SK-N-SH treated with all-trans-retinoic acid at 6 μM for 48 hours (cell line): ENCODE measurements at regions not wholly inside any gene's neighbourhood (a gene's known extent, or its start where the extent isn't known, plus 50 kb on each side); places are given as distances from the start of the nearest gene placed in this dataset.

Experiments used
- ATAC-seq: fragments of 200-7000 bp; cut with Tn5 transposase; 3 replicates; pipeline ENCODE4 v1.9.1; 2020; ENCODE audit warnings: mild to moderate bottlenecking, moderate library complexity
- ARNTL ChIP-seq: fragments of 450-650 bp; formaldehyde crosslinking; IDR thresholded peaks from 2 replicates; pipeline ENCODE4 v1.5.0; 2020; ENCODE audit warnings: low read depth, mild to moderate bottlenecking, moderate library complexity, borderline replicate concordance
- BACH2 ChIP-seq: fragments of 250-450 bp; sonication (Bioruptor Pico); IDR thresholded peaks from 2 replicates; pipeline ENCODE4 v1.9.0; 2021; ENCODE audit warnings: mild to moderate bottlenecking, borderline replicate concordance
- CREB5 ChIP-seq: fragments of 250-450 bp; sonication (Bioruptor Pico); IDR thresholded peaks from 2 replicates; pipeline ENCODE4 v1.5.1; 2020; ENCODE audit warnings: low read depth, mild to moderate bottlenecking, moderate library complexity
- CSDC2 ChIP-seq: fragments of 250-450 bp; sonication (Bioruptor Pico); IDR thresholded peaks from 2 replicates; pipeline ENCODE4 v1.5.0; 2020; ENCODE audit warnings: mild to moderate bottlenecking, moderate library complexity
- CSRNP3 ChIP-seq: fragments of 250-450 bp; sonication (Bioruptor Pico); IDR thresholded peaks from 2 replicates; pipeline ENCODE4 v1.5.1; 2021; ENCODE audit warnings: mild to moderate bottlenecking, moderate library complexity
- ESRRG ChIP-seq: fragments of 250-450 bp; sonication (Bioruptor Pico); IDR thresholded peaks from 2 replicates; pipeline ENCODE4 v1.6.1; 2021; ENCODE audit warnings: mild to moderate bottlenecking
- GLIS3 ChIP-seq: fragments of 250-450 bp; sonication (Bioruptor Pico); IDR thresholded peaks from 2 replicates; pipeline ENCODE4 v1.5.0; 2020; ENCODE audit warnings: mild to moderate bottlenecking, moderate library complexity
- ISL1 ChIP-seq: fragments of 250-450 bp; sonication (Bioruptor Pico); IDR thresholded peaks from 2 replicates; pipeline ENCODE4 v2.1.2; 2022; ENCODE audit warnings: mild to moderate bottlenecking, moderate library complexity
- OSR1 ChIP-seq: fragments of 250-450 bp; sonication (Bioruptor Pico); IDR thresholded peaks from 2 replicates; pipeline ENCODE4 v1.8.0; 2022; ENCODE audit warnings: moderate library complexity, mild to moderate bottlenecking, inconsistent platforms
- PATZ1 ChIP-seq: fragments of 250-450 bp; sonication (Bioruptor Pico); IDR thresholded peaks from 2 replicates; pipeline ENCODE4 v1.8.0; 2020; ENCODE audit warnings: mild to moderate bottlenecking, moderate library complexity, borderline replicate concordance
- POU6F1 ChIP-seq: fragments of 250-450 bp; sonication (Bioruptor Pico); IDR thresholded peaks from 2 replicates; pipeline ENCODE4 v1.8.0; 2021; ENCODE audit warnings: low read depth, mild to moderate bottlenecking, moderate library complexity, borderline replicate concordance
- PPARA ChIP-seq: fragments of 250-450 bp; sonication (Bioruptor Pico); IDR thresholded peaks from 2 replicates; pipeline ENCODE4 v1.5.0; 2020; ENCODE audit warnings: mild to moderate bottlenecking, borderline replicate concordance
- RARB ChIP-seq: fragments of 250-450 bp; sonication (Bioruptor Pico); IDR thresholded peaks from 2 replicates; pipeline ENCODE4 v1.8.0; 2021; ENCODE audit warnings: mild to moderate bottlenecking, moderate library complexity
- SNAI2 ChIP-seq: fragments of 250-450 bp; sonication (Bioruptor Pico); IDR thresholded peaks from 2 replicates; pipeline ENCODE4 v1.5.0; 2020; ENCODE audit warnings: mild to moderate bottlenecking, moderate library complexity
- TOX ChIP-seq: fragments of 250-450 bp; sonication (Bioruptor Pico); IDR thresholded peaks from 2 replicates; pipeline ENCODE4 v1.8.0; 2021; ENCODE audit warnings: mild to moderate bottlenecking, moderate library complexity, borderline replicate concordance
- TSHZ2 ChIP-seq: fragments of 250-450 bp; sonication (Bioruptor Pico); IDR thresholded peaks from 2 replicates; pipeline ENCODE4 v1.5.0; 2020; ENCODE audit warnings: mild to moderate bottlenecking, moderate library complexity
- ZC3H10 ChIP-seq: fragments of 250-450 bp; sonication (Bioruptor Pico); IDR thresholded peaks from 2 replicates; pipeline ENCODE4 v1.5.1; 2021; ENCODE audit warnings: mild to moderate bottlenecking, moderate library complexity
- ZFP3 ChIP-seq: fragments of 250-450 bp; sonication (Bioruptor Pico); IDR thresholded peaks from 2 replicates; pipeline ENCODE4 v1.5.0; 2020; ENCODE audit warnings: mild to moderate bottlenecking, moderate library complexity
- ZFP30 ChIP-seq: fragments of 450-650 bp; formaldehyde crosslinking; IDR thresholded peaks from 2 replicates; pipeline ENCODE4 v1.5.0; 2022; ENCODE audit warnings: mild to moderate bottlenecking, moderate library complexity
- ZNF565 ChIP-seq: fragments of 450-650 bp; formaldehyde crosslinking; conservative IDR thresholded peaks from 2 replicates; pipeline ENCODE4 v1.5.0; 2020; ENCODE audit warnings: low read depth, mild to moderate bottlenecking, moderate library complexity
- ZNF70 ChIP-seq: fragments of 450-650 bp; formaldehyde crosslinking; IDR thresholded peaks from 2 replicates; pipeline ENCODE4 v1.5.0; 2020; ENCODE audit warnings: mild to moderate bottlenecking, moderate library complexity
- ZNF8 ChIP-seq: fragments of 450-650 bp; formaldehyde crosslinking; IDR thresholded peaks from 2 replicates; pipeline ENCODE4 v1.5.0; 2020; ENCODE audit warnings: mild to moderate bottlenecking, moderate library complexity

GRCh38 chr3:193897731-193898180, 238.2 kb upstream of the HES1 start:
- no peak for ATAC-seq

GRCh38 chr3:193899001-193899400, 236.9 kb upstream of the HES1 start:
- TF ChIP-seq ZFP30, result no peak
- no peak for TF ChIP-seq ZNF70 (CRISPR knock-in tag)
- TF ChIP-seq OSR1, result no peak
- TF ChIP-seq CSRNP3 (CRISPR knock-in tag), result no peak
- TF ChIP-seq BACH2 (CRISPR knock-in tag), result no peak
- TF ChIP-seq TSHZ2 (CRISPR knock-in tag), result no peak
- TF ChIP-seq ZNF8 (CRISPR knock-in tag), result no peak
- TF ChIP-seq ZFP3 (CRISPR knock-in tag), result no peak
- TF ChIP-seq PATZ1, result no peak
- TF ChIP-seq SNAI2, result no peak
- TF ChIP-seq ISL1 (CRISPR knock-in tag), result no peak
- no peak for TF ChIP-seq ESRRG
- TF ChIP-seq RARB (CRISPR knock-in tag), result no peak
- no peak for TF ChIP-seq ZC3H10 (CRISPR knock-in tag)
- no peak for TF ChIP-seq PPARA (CRISPR knock-in tag)
- TF ChIP-seq CSDC2 (CRISPR knock-in tag), result no peak
- no peak for TF ChIP-seq CREB5
- no peak for TF ChIP-seq GLIS3 (CRISPR knock-in tag)
- ATAC-seq, result no peak

More at GRCh38 chr3:193897731-193898180, 238.2 kb upstream of the HES1 start:
- TF ChIP-seq CSDC2 (CRISPR knock-in tag) (no peak), ISL1 (CRISPR knock-in tag) (no peak), ESRRG (no peak), ZNF8 (CRISPR knock-in tag) (no peak), OSR1 (no peak), BACH2 (CRISPR knock-in tag) (no peak), CSRNP3 (CRISPR knock-in tag) (no peak), GLIS3 (CRISPR knock-in tag) (no peak), RARB (CRISPR knock-in tag) (no peak)

- no peak for TF ChIP-seq POU6F1 (CRISPR knock-in tag)
- TF ChIP-seq TOX (CRISPR knock-in tag), result no peak
- TF ChIP-seq RARB (CRISPR knock-in tag), result no peak
- TF ChIP-seq BACH2 (CRISPR knock-in tag), result no peak
- no peak for TF ChIP-seq ARNTL (CRISPR knock-in tag)
- no peak for TF ChIP-seq PPARA (CRISPR knock-in tag)
- TF ChIP-seq ZFP3 (CRISPR knock-in tag), result no peak
- no peak for TF ChIP-seq ZNF565 (CRISPR knock-in tag)
- TF ChIP-seq ZFP30, result no peak
- TF ChIP-seq ISL1 (CRISPR knock-in tag), result no peak
- TF ChIP-seq CREB5, result no peak
- ATAC-seq, result no peak
Observed at GRCh38 chr3:193901007-193901406, 234.9 kb upstream of the HES1 start.
